Tibial nerve (tissue), 4 donors: ENCODE measurements at regions not wholly inside any gene's neighbourhood (a gene's known extent, or its start where the extent isn't known, plus 50 kb on each side); places are given as distances from the start of the nearest gene placed in this dataset.

Source experiments
- EP300 ChIP-seq, 2 donors: sonication (generic); formaldehyde crosslinking; IDR thresholded peaks; one replicate each; pipeline ENCODE4 v1.6.1; 2017; ENCODE audit warnings: antibody characterized with exemption in 2 of 2, mild to moderate bottlenecking in 1 of 2
- POLR2A ChIP-seq, 2 donors: fragments of 450-650 bp; IDR thresholded peaks; one replicate each; pipeline ENCODE4 v1.6.1; 2017; ENCODE audit warnings: antibody characterized with exemption in 2 of 2, mild to moderate bottlenecking in 2 of 2, moderate library complexity in 2 of 2
- TF ChIP-seq, protein P1 (sequence below), 5 experiments: fragments of 200-600 bp in 3 of 5; fragments of 450-650 bp in 2 of 5; sonication (generic) in 3 of 5; IDR thresholded peaks; one replicate each; pipeline ENCODE4 v1.5.1; 2016 to 2019; ENCODE audit warnings: antibody characterized with exemption in 5 of 5, mild to moderate bottlenecking in 3 of 5, moderate library complexity in 2 of 5

DNA sequence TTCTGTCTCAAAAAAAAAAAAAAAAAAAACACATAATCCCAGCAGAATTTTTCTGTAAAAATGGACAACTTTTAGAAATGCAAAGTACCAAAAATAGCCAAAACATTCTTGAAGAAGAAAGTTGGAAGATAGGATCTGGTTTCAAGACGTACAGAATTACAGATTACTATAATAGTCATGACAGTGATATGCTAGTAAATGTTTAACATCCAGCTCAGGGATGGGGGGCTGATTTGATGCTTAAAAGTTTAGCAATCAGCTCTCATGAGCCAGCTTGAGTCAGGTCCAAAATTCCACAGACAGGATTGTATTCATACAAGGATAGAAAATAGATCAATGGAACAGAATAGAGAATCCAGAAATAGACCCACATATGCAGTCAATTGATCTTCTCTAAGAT, 100.5 kb downstream of the CYB561 start:
- TF ChIP-seq, protein P1, sequence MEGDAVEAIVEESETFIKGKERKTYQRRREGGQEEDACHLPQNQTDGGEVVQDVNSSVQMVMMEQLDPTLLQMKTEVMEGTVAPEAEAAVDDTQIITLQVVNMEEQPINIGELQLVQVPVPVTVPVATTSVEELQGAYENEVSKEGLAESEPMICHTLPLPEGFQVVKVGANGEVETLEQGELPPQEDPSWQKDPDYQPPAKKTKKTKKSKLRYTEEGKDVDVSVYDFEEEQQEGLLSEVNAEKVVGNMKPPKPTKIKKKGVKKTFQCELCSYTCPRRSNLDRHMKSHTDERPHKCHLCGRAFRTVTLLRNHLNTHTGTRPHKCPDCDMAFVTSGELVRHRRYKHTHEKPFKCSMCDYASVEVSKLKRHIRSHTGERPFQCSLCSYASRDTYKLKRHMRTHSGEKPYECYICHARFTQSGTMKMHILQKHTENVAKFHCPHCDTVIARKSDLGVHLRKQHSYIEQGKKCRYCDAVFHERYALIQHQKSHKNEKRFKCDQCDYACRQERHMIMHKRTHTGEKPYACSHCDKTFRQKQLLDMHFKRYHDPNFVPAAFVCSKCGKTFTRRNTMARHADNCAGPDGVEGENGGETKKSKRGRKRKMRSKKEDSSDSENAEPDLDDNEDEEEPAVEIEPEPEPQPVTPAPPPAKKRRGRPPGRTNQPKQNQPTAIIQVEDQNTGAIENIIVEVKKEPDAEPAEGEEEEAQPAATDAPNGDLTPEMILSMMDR (IDR thresholded peaks at IDR 0.05), result no peak
- TF ChIP-seq POLR2A (IDR thresholded peaks at IDR 0.05) (no peak), EP300 (IDR thresholded peaks at IDR 0.05) (no peak)
